H1 (cell line): ENCODE measurements at regions not wholly inside any gene's neighbourhood (a gene's known extent, or its start where the extent isn't known, plus 50 kb on each side); places are given as distances from the start of the nearest gene placed in this dataset.

Source experiments
- CTCF ChIA-PET: fragments of 300-600 bp; sonication (Branson Sonifier 250); formaldehyde crosslinking; loops from one replicate; lab custom pipeline; 2021; ENCODE audit not compliant: partially characterized antibody; lab: Charles Lee
- POLR2A ChIA-PET: fragments of 300-600 bp; sonication (Branson Sonifier 250); formaldehyde crosslinking; loops from one replicate; lab custom pipeline; 2021; ENCODE audit warnings: inconsistent platforms; ENCODE audit not compliant: partially characterized antibody; lab: Charles Lee
- DNase-seq, 2 experiments: peaks; one replicate each; pipeline versions ENCODE4 v3.0.0 to v3.0.0-alpha.2; 2010 to 2022; ENCODE audit warnings: low spot score in 2 of 2, low read depth in 1 of 2, mixed read lengths in 1 of 2
- FAIRE-seq: peaks from 2 replicates; lab custom pipeline; 2011; peaks lifted over from hg19 to GRCh38; lab: Jason Lieb, UNC
- H2AFZ ChIP-seq: 2 replicates; pipeline ENCODE4 v1.8.1; 2012; ENCODE audit warnings: low read length, inconsistent platforms
- H2AK5ac ChIP-seq: 2 replicates; pipeline ENCODE4 v1.6.1; 2013; ENCODE audit warnings: low read depth, low read length
- H2BK120ac ChIP-seq: replicated peaks from 2 replicates; pipeline ENCODE3; 2013; ENCODE audit warnings: low read depth, low read length, inconsistent platforms
- H2BK12ac ChIP-seq: 2 replicates; pipeline ENCODE4 v1.6.1; 2013; ENCODE audit warnings: low read depth, low read length
- H2BK15ac ChIP-seq: 2 replicates; pipeline ENCODE4 v1.6.1; 2013; ENCODE audit warnings: low read length
- H2BK20ac ChIP-seq: 2 replicates; pipeline ENCODE4 v1.6.1; 2013; ENCODE audit warnings: low read length
- H2BK5ac ChIP-seq: 2 replicates; pipeline ENCODE4 v1.6.1; 2013; ENCODE audit warnings: low read depth, low read length
- H3K14ac ChIP-seq: 2 replicates; pipeline ENCODE4 v1.6.1; 2013; ENCODE audit warnings: inconsistent platforms; ENCODE audit not compliant: insufficient read length
- H3K18ac ChIP-seq: 2 replicates; pipeline ENCODE4 v1.6.1; 2013; ENCODE audit warnings: low read length; ENCODE audit errors: extremely low read depth
- H3K23ac ChIP-seq: 2 replicates; pipeline ENCODE4 v1.6.1; 2013; ENCODE audit warnings: inconsistent platforms; ENCODE audit not compliant: insufficient read length
- H3K23me2 ChIP-seq: 2 replicates; pipeline ENCODE4 v1.6.1; 2013; ENCODE audit warnings: low read depth, low read length
- H3K27ac ChIP-seq: 2 replicates; pipeline ENCODE4 v1.6.1; 2011; ENCODE audit warnings: low read depth, low read length, inconsistent platforms
- H3K27me3 ChIP-seq, 4 experiments: replicated peaks in 1 of 4; 1 replicate in 1 of 4; 2 replicates in 3 of 4; pipeline versions ENCODE4 v1.6.1 to v1.8.1; 2011 to 2013; ENCODE audit warnings: low read length in 3 of 4, mild to moderate bottlenecking in 3 of 4, inconsistent platforms in 2 of 4, mixed read lengths in 2 of 4, moderate library complexity in 1 of 4; ENCODE audit not compliant: control insufficient read depth in 3 of 4, insufficient read depth in 3 of 4; ENCODE audit errors: extremely low read depth in 1 of 4
- H3K36me3 ChIP-seq, 4 experiments: 2 replicates each; pipeline versions ENCODE4 v1.6.1 to v1.8.1; 2011 to 2013; ENCODE audit warnings: mild to moderate bottlenecking in 4 of 4, low read length in 3 of 4, moderate library complexity in 2 of 4, control low read depth in 1 of 4, inconsistent platforms in 1 of 4; ENCODE audit not compliant: insufficient read depth in 4 of 4, control insufficient read depth in 2 of 4
- H3K4ac ChIP-seq: replicated peaks from 2 replicates; pipeline ENCODE3; 2013; ENCODE audit warnings: low read length, low read depth, mixed read lengths, inconsistent platforms; ENCODE audit not compliant: insufficient read length
- H3K4me1 ChIP-seq, 4 experiments: replicated peaks in 1 of 4; 1 replicate in 1 of 4; 2 replicates in 3 of 4; pipeline versions ENCODE4 v1.6.1 to v1.8.1; 2011 to 2013; ENCODE audit warnings: low read length in 3 of 4, inconsistent platforms in 2 of 4, mixed read lengths in 1 of 4; ENCODE audit not compliant: insufficient read depth in 4 of 4, control insufficient read depth in 3 of 4
- H3K4me2 ChIP-seq, 2 experiments: 2 replicates each; pipeline versions ENCODE4 v1.6.1 to v1.8.1; 2011 to 2013; ENCODE audit warnings: low read depth in 2 of 2, low read length in 2 of 2, control low read depth in 1 of 2, inconsistent platforms in 1 of 2, mild to moderate bottlenecking in 1 of 2; ENCODE audit not compliant: insufficient read depth in 1 of 2
- H3K4me3 ChIP-seq, 4 experiments: fragments of 200-600, 300-600 bp in 1 of 4; sonication (generic), shearing (Covaris generic), sonication (Bioruptor Twin) in 1 of 4; 2 replicates each; pipeline versions ENCODE4 v1.5.1 to v1.8.1; 2011 to 2016; ENCODE audit warnings: low read length in 4 of 4, low read depth in 3 of 4, control low read depth in 2 of 4, inconsistent platforms in 2 of 4, mild to moderate bottlenecking in 2 of 4, mixed read lengths in 1 of 4, moderate library complexity in 1 of 4; ENCODE audit not compliant: insufficient read depth in 2 of 4; ENCODE audit errors: extremely low read depth in 1 of 4
- H3K56ac ChIP-seq: replicated peaks from 2 replicates; pipeline ENCODE3; 2013; ENCODE audit warnings: low read depth, mild to moderate bottlenecking, mixed read lengths, low read length, inconsistent platforms; ENCODE audit not compliant: insufficient read length
- H3K79me1 ChIP-seq: 2 replicates; pipeline ENCODE4 v1.6.1; 2013; ENCODE audit warnings: low read depth, low read length, control low read depth
- H3K79me2 ChIP-seq, 2 experiments: 2 replicates each; pipeline versions ENCODE4 v1.6.1 to v1.8.1; 2012 to 2013; ENCODE audit warnings: low read length in 2 of 2, mild to moderate bottlenecking in 2 of 2, inconsistent platforms in 1 of 2; ENCODE audit not compliant: insufficient read depth in 2 of 2, control insufficient read depth in 1 of 2
- H3K9ac ChIP-seq, 4 experiments: replicated peaks in 1 of 4; 1 replicate in 1 of 4; 2 replicates in 3 of 4; pipeline versions ENCODE4 v1.6.1 to v1.8.1; 2011 to 2013; ENCODE audit warnings: low read depth in 3 of 4, low read length in 3 of 4, control low read depth in 2 of 4, mild to moderate bottlenecking in 2 of 4, moderate library complexity in 2 of 4, inconsistent platforms in 1 of 4; ENCODE audit errors: extremely low read depth in 1 of 4
- H3K9me3 ChIP-seq, 2 experiments: 2 replicates each; pipeline versions ENCODE4 v1.6.1 to v1.8.1; 2012 to 2013; ENCODE audit warnings: mild to moderate bottlenecking in 2 of 2, moderate library complexity in 2 of 2, control low read depth in 1 of 2, inconsistent platforms in 1 of 2, low read depth in 1 of 2, low read length in 1 of 2, mixed read lengths in 1 of 2; ENCODE audit not compliant: insufficient read depth in 2 of 2
- H4K20me1 ChIP-seq, 2 experiments: replicated peaks in 1 of 2; 2 replicates each; pipeline versions ENCODE3 to v1.8.1; 2011 to 2013; ENCODE audit warnings: inconsistent platforms in 2 of 2, low read length in 2 of 2, mild to moderate bottlenecking in 1 of 2; ENCODE audit not compliant: insufficient read depth in 2 of 2, control insufficient read depth in 1 of 2
- H4K5ac ChIP-seq: 2 replicates; pipeline ENCODE4 v1.6.1; 2013; ENCODE audit warnings: low read length, low read depth, mixed read lengths, inconsistent platforms; ENCODE audit not compliant: insufficient read length
- H4K8ac ChIP-seq: 2 replicates; pipeline ENCODE4 v1.8.0; 2013; ENCODE audit warnings: mild to moderate bottlenecking, moderate library complexity, low read length, inconsistent platforms; ENCODE audit not compliant: insufficient read depth; ENCODE audit errors: extremely low read depth
- H4K91ac ChIP-seq: replicated peaks from 2 replicates; pipeline ENCODE3; 2013; ENCODE audit warnings: low read length, mixed read lengths, inconsistent platforms; ENCODE audit not compliant: insufficient read length
- ATF3 ChIP-seq: IDR thresholded peaks from 2 replicates; pipeline ENCODE4 v1.6.1; 2011; ENCODE audit warnings: low read depth, mild to moderate bottlenecking, low read length; ENCODE audit not compliant: insufficient read depth
- NRF1 ChIP-seq: IDR thresholded peaks from 2 replicates; pipeline ENCODE4 v1.6.1; 2011; ENCODE audit warnings: mild to moderate bottlenecking, low read depth, low read length, improper control_type of control experiment
- POLR2AphosphoS5 ChIP-seq: IDR thresholded peaks from 2 replicates; pipeline ENCODE4 v1.6.1; 2011; ENCODE audit warnings: low read depth, low read length
- RNF2 ChIP-seq: fragments of 200-900, 300-1000 bp; sonication (generic); IDR thresholded peaks from 2 replicates; pipeline ENCODE4 v1.7.1; 2016; ENCODE audit warnings: borderline replicate concordance, low read depth, mild to moderate bottlenecking, antibody characterized with exemption, low read length; ENCODE audit not compliant: poor library complexity, severe bottlenecking; ENCODE audit errors: missing control alignments
- SIRT6 ChIP-seq: IDR thresholded peaks from one replicate; pipeline ENCODE4 v1.7.1; 2012; ENCODE audit warnings: low read length, inconsistent platforms
- YY1 ChIP-seq: IDR thresholded peaks from 2 replicates; pipeline ENCODE4 v1.6.1; 2011; ENCODE audit warnings: low read depth, mild to moderate bottlenecking, low read length
- WGBS, 2 experiments: shearing (Covaris generic) in 1 of 2; methylation state at CpG; one replicate each; pipeline versions ENCODE4 v1.1.6 to v1.1.7; 2013 to 2015; ENCODE audit warnings: low lambda C conversion rate in 2 of 2, mixed read lengths in 2 of 2, inconsistent platforms in 1 of 2, low coverage in 1 of 2, missing lambda C conversion rate in 1 of 2; ENCODE audit not compliant: insufficient replicate concordance in 2 of 2, insufficient coverage in 1 of 2, insufficient read length in 1 of 2; ENCODE audit errors: extremely low coverage in 1 of 2, missing lambda C conversion rate in 1 of 2; 5-methylcytosine and 5-hydroxymethylcytosine counted together

GRCh38 chr1:163703794-163704193 is 382.0 kb downstream of the NUF2 start:
- no peaks in the 10 kb centered on the region for H3K79me2 ChIP-seq
- ChIA-PET CTCF (interaction anchor here (1.0 kb wide), 1 partner anchor 43 kb away, joined by 4 read pairs; no protein-coding TSS in a partner anchor), POLR2A (no interaction called here)
- H3K23ac ChIP-seq, result no peak overlapping the region
- no peaks in the 10 kb centered on the region for H4K20me1 ChIP-seq
- H3K56ac ChIP-seq, result no peak overlapping the region
- H4K8ac ChIP-seq, result no peak overlapping the region
- no peak overlapping the region for H2AK5ac ChIP-seq
- no peak overlapping the region for H4K5ac ChIP-seq
- H2BK5ac ChIP-seq, result no peak overlapping the region
- no peaks in the 10 kb centered on the region for H3K79me1 ChIP-seq
- H3K23me2 ChIP-seq, result no peaks in the 10 kb centered on the region; the same call in 1 of the 2 replicates
- no peak overlapping the region for H2BK20ac ChIP-seq
- no peak overlapping the region for H4K91ac ChIP-seq
- H3K4me2 ChIP-seq, result no peak overlapping the region
- H3K36me3 ChIP-seq, result no peaks in the 10 kb centered on the region
- no peaks in the 10 kb centered on the region for H3K4me1 ChIP-seq
- no peak overlapping the region for H2BK120ac ChIP-seq
- H3K4me3 ChIP-seq, result no peak overlapping the region
- no peak overlapping the region for H2BK12ac ChIP-seq
- no peak overlapping the region for H2BK15ac ChIP-seq
- H3K4ac ChIP-seq, result no peak overlapping the region
- FAIRE-seq, result no peak
- H3K9me3 ChIP-seq, result no peaks in the 10 kb centered on the region
- no peak overlapping the region for H3K9ac ChIP-seq
- H3K27me3 ChIP-seq, result no peaks in the 10 kb centered on the region
- TF ChIP-seq ATF3 (no peak), RNF2 (no peak), NRF1 (no peak), SIRT6 (no peak), POLR2AphosphoS5 (no peak), YY1 (no peak)
- no peak overlapping the region for H3K27ac ChIP-seq
- DNase-seq, result no peak
- no peak overlapping the region for H2AFZ ChIP-seq
- 86% methylated on average over 1 of the region's 1 CpG; no CpG with 5 or more reads in 1 of the 2 experiments for WGBS, 2 experiments
- H3K14ac ChIP-seq, result no peak overlapping the region
- H3K18ac ChIP-seq, result no peak overlapping the region
